Endothelial cell of umbilical vein (primary cell): ENCODE measurements at regions not wholly inside any gene's neighbourhood (a gene's known extent, or its start where the extent isn't known, plus 50 kb on each side); places are given as distances from the start of the nearest gene placed in this dataset.

Experiments used
- BruUV-seq: library from RNA; stranded (reverse); fragments of 400-500 nt; replicated peaks from 2 replicates; lab custom pipeline; 2021; lab: Mats Ljungman, UMichigan
- CTCF ChIA-PET: fragments of 300-600, 350-600 bp; sonication (Branson Sonifier 250); formaldehyde crosslinking; loops from one replicate; lab custom pipeline; 2021; ENCODE audit warnings: antibody characterized with exemption, inconsistent platforms; lab: Charles Lee
- POLR2A ChIA-PET: fragments of 300-600, 350-600 bp; sonication (Branson Sonifier 250); formaldehyde crosslinking; loops from one replicate; lab custom pipeline; 2021; ENCODE audit warnings: antibody characterized with exemption, inconsistent platforms; lab: Charles Lee
- DNase-seq: peaks from one replicate; pipeline ENCODE4 v3.0.0-alpha.2; 2011; ENCODE audit warnings: low read depth, low spot score
- FAIRE-seq: peaks from 2 replicates; lab custom pipeline; 2011; peaks lifted over from hg19 to GRCh38; lab: Jason Lieb, UNC
- H2AFZ ChIP-seq: 2 replicates; pipeline ENCODE4 v1.6.0; 2012; ENCODE audit warnings: low read depth, low read length, control low read depth, inconsistent platforms
- H3K27ac ChIP-seq: 2 replicates; pipeline ENCODE4 v1.5.1; 2011; ENCODE audit warnings: low read depth, mild to moderate bottlenecking, control low read depth, low read length, moderate library complexity; ENCODE audit not compliant: insufficient read depth
- H3K27me3 ChIP-seq, 2 experiments: 2 replicates each; pipeline versions ENCODE4 v1.6.0 to v1.6.1; 2011; ENCODE audit warnings: low read length in 2 of 2, mixed read lengths in 1 of 2; ENCODE audit not compliant: control insufficient read depth in 2 of 2, insufficient read depth in 2 of 2
- H3K36me3 ChIP-seq, 2 experiments: 2 replicates in 1 of 2; 3 replicates in 1 of 2; pipeline ENCODE4 v1.5.1; 2011; ENCODE audit warnings: low read length in 2 of 2, mild to moderate bottlenecking in 1 of 2, moderate library complexity in 1 of 2; ENCODE audit not compliant: control insufficient read depth in 2 of 2, insufficient read depth in 2 of 2; ENCODE audit errors: extremely low read depth in 1 of 2
- H3K4me1 ChIP-seq: 3 replicates; pipeline ENCODE4 v1.5.1; 2011; ENCODE audit warnings: mild to moderate bottlenecking, low read length; ENCODE audit not compliant: control insufficient read depth, insufficient read depth; ENCODE audit errors: extremely low read depth
- H3K4me2 ChIP-seq: 2 replicates; pipeline ENCODE4 v1.6.1; 2011; ENCODE audit warnings: low read length, control low read depth, mixed read lengths; ENCODE audit not compliant: insufficient read depth
- H3K4me3 ChIP-seq, 3 experiments: fragments of 200-600 bp in 1 of 3; sonication (generic), shearing (Covaris generic) in 1 of 3; replicated peaks in 1 of 3; 2 replicates each; pipeline ENCODE4 v1.5.1; 2011 to 2016; ENCODE audit warnings: control low read depth in 3 of 3, low read length in 3 of 3, mild to moderate bottlenecking in 2 of 3, inconsistent platforms in 1 of 3, low read depth in 1 of 3, moderate library complexity in 1 of 3; ENCODE audit not compliant: insufficient read depth in 1 of 3
- H3K79me2 ChIP-seq: 2 replicates; pipeline ENCODE4 v1.6.0; 2012; ENCODE audit warnings: low read length, inconsistent platforms; ENCODE audit not compliant: control insufficient read depth, insufficient read depth
- H3K9ac ChIP-seq: replicated peaks from 2 replicates; pipeline ENCODE3; 2011; ENCODE audit warnings: low read length, control low read depth; ENCODE audit not compliant: insufficient read depth; ENCODE audit errors: extremely low read depth
- H3K9me1 ChIP-seq: replicated peaks from 3 replicates; pipeline ENCODE4 v1.6.0; 2011; ENCODE audit warnings: mild to moderate bottlenecking, low read length; ENCODE audit not compliant: control insufficient read depth, insufficient read depth; ENCODE audit errors: extremely low read depth
- H3K9me3 ChIP-seq: replicated peaks from 2 replicates; pipeline ENCODE4 v1.5.1; 2012; ENCODE audit warnings: low read length, inconsistent platforms; ENCODE audit not compliant: control insufficient read depth, insufficient read depth
- H4K20me1 ChIP-seq: replicated peaks from 2 replicates; pipeline ENCODE3; 2011; ENCODE audit warnings: mild to moderate bottlenecking, low read length; ENCODE audit not compliant: control insufficient read depth, insufficient read depth; ENCODE audit errors: extremely low read depth
- EZH2 ChIP-seq: IDR thresholded peaks from 2 replicates; pipeline ENCODE4 v1.6.1; 2012; ENCODE audit warnings: borderline replicate concordance, low read depth, mild to moderate bottlenecking, moderate library complexity, low read length, inconsistent platforms; ENCODE audit not compliant: severe bottlenecking
- FOS ChIP-seq: IDR thresholded peaks from 2 replicates; pipeline ENCODE4 v1.6.1; 2011; ENCODE audit warnings: mild to moderate bottlenecking, low read length, moderate library complexity, borderline replicate concordance; ENCODE audit not compliant: insufficient read depth
- GATA2 ChIP-seq: IDR thresholded peaks from 2 replicates; pipeline ENCODE4 v1.7.0; 2011; ENCODE audit warnings: low read depth, mild to moderate bottlenecking, moderate library complexity, mixed read lengths, low read length; ENCODE audit not compliant: insufficient read length, insufficient read depth
- POLR2AphosphoS5 ChIP-seq: IDR thresholded peaks from 2 replicates; pipeline ENCODE4 v1.6.1; 2012; ENCODE audit warnings: low read depth, mild to moderate bottlenecking, control low read depth, low read length, moderate library complexity; ENCODE audit not compliant: insufficient read depth
- dilution Hi-C: fragments of 300-500 bp; cut with MboI; formaldehyde crosslinking; loops from one replicate; pipeline ENCODE4 v1.15.0; 2019; ENCODE audit warnings: low sequenced_read_pairs; ENCODE audit not compliant: extremely low pct_ligation_motif_present
- intact Hi-C: fragments of 100-400 bp; cut with micrococcal nuclease; formaldehyde crosslinking; loops from one replicate; pipeline ENCODE4 v1.10.0; 2022
- TF ChIP-seq, protein P1 (sequence below), 2 donors: IDR thresholded peaks; 1 replicate in 1 of 2; 2 replicates in 1 of 2; pipeline ENCODE4 v1.5.1; 2011; ENCODE audit warnings: low read length in 2 of 2, mild to moderate bottlenecking in 2 of 2, moderate library complexity in 2 of 2, control low read depth in 1 of 2, inconsistent platforms in 1 of 2, low read depth in 1 of 2; ENCODE audit not compliant: insufficient read depth in 1 of 2; ENCODE audit errors: extremely low read depth in 1 of 2

DNA sequence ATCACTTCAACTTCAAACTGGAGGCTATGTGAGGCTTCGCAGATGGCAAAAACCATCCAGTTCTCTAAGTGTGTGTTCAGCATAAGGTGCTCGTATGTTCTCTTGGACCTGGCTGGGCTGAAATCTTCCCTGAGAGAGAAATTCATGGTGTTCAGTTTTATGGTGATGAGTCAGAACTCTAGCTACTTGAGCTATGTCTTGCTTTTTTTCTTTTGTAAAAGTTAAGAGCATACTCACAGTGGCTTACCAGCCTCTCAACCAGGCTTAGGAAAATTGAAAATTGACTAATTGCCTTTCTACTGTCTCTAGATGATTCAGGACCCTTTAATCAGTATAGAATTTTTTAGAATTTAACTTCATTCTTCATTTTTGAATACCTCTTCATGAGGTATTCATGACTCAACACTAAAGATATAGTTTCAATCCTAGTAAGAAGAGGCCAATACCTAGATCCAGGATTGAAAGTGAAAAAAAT is 617.5 kb downstream of the TBL1XR1 start:
- peaks cover 1% of the 10 kb centered on the region for H3K4me1 ChIP-seq
- H3K9ac ChIP-seq = no peak overlapping the region
- H2AFZ ChIP-seq = no peak overlapping the region
- H3K9me1 ChIP-seq = no peaks in the 10 kb centered on the region
- TF ChIP-seq EZH2 (no peak), FOS (peak; percentile 6), GATA2 (no peak)
- BruUV-seq = no TSS peak
- no peak for DNase-seq
- no peaks in the 10 kb centered on the region for H3K79me2 ChIP-seq
- CTCF ChIA-PET = no interaction called here
- no peak overlapping the region for H3K4me2 ChIP-seq
- no peaks in the 10 kb centered on the region for H3K9me3 ChIP-seq
- dilution Hi-C loops = no loop called here
- no peaks in the 10 kb centered on the region for H3K36me3 ChIP-seq
- intact Hi-C loops = no loop called here
- H4K20me1 ChIP-seq = no peaks in the 10 kb centered on the region
- no peak overlapping the region for H3K27ac ChIP-seq
- no peaks in the 10 kb centered on the region for H3K27me3 ChIP-seq
- no peak overlapping the region for H3K4me3 ChIP-seq
- FAIRE-seq = no peak
- POLR2A ChIA-PET = no interaction called here

- H3K9me1 ChIP-seq = no peaks in the 10 kb centered on the region
- no peak for TF ChIP-seq EZH2
- TF ChIP-seq, protein P1, sequence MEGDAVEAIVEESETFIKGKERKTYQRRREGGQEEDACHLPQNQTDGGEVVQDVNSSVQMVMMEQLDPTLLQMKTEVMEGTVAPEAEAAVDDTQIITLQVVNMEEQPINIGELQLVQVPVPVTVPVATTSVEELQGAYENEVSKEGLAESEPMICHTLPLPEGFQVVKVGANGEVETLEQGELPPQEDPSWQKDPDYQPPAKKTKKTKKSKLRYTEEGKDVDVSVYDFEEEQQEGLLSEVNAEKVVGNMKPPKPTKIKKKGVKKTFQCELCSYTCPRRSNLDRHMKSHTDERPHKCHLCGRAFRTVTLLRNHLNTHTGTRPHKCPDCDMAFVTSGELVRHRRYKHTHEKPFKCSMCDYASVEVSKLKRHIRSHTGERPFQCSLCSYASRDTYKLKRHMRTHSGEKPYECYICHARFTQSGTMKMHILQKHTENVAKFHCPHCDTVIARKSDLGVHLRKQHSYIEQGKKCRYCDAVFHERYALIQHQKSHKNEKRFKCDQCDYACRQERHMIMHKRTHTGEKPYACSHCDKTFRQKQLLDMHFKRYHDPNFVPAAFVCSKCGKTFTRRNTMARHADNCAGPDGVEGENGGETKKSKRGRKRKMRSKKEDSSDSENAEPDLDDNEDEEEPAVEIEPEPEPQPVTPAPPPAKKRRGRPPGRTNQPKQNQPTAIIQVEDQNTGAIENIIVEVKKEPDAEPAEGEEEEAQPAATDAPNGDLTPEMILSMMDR (IDR thresholded peaks at IDR 0.05; ENCODE audit: extremely low read depth in 1 of 2, insufficient read depth in 1 of 2, low read depth in 1 of 2, low read length in 2 of 2) = no peak
- TF ChIP-seq FOS = no peak
- TF ChIP-seq GATA2 = no peak
- TF ChIP-seq POLR2AphosphoS5 = no peak
- no peaks in the 10 kb centered on the region for H3K4me1 ChIP-seq
- no peak overlapping the region for H3K9ac ChIP-seq
- no peak for DNase-seq
- H3K27me3 ChIP-seq = no peaks in the 10 kb centered on the region
- H3K4me2 ChIP-seq = no peak overlapping the region
- CTCF ChIA-PET = no interaction called here
- H4K20me1 ChIP-seq = no peaks in the 10 kb centered on the region
- dilution Hi-C loops = no loop called here
- H3K27ac ChIP-seq = no peak overlapping the region
- no peak overlapping the region for H2AFZ ChIP-seq
- H3K36me3 ChIP-seq = no peaks in the 10 kb centered on the region
- no peaks in the 10 kb centered on the region for H3K9me3 ChIP-seq
- H3K79me2 ChIP-seq = no peaks in the 10 kb centered on the region
- no peak overlapping the region for H3K4me3 ChIP-seq
- intact Hi-C loops = no loop called here
- POLR2A ChIA-PET = no interaction called here
- no peak for FAIRE-seq
- no TSS peak for BruUV-seq
Observed at GRCh38 chr3:176578316-176578715, 619.0 kb downstream of the TBL1XR1 start.
